Neural progenitor cell (in vitro differentiated cells): ENCODE measurements at regions not wholly inside any gene's neighbourhood (a gene's known extent, or its start where the extent isn't known, plus 50 kb on each side); places are given as distances from the start of the nearest gene placed in this dataset.

Experiments
- DNase-seq: peaks from one replicate; pipeline ENCODE4 v3.0.0-alpha.2; 2016; ENCODE audit warnings: low spot score
- H2AFZ ChIP-seq: fragments of 200-600 bp; sonication (generic); replicated peaks from 2 replicates; pipeline ENCODE4 v1.6.1; 2016; ENCODE audit warnings: antibody characterized with exemption
- H3F3A ChIP-seq: fragments of 200-600 bp; sonication (generic); 2 replicates; pipeline ENCODE4 v1.6.1; 2016; ENCODE audit warnings: antibody characterized with exemption, low read depth
- H3K27ac ChIP-seq: fragments of 200-600 bp; sonication (generic); 2 replicates; pipeline ENCODE4 v1.5.1; 2016; ENCODE audit warnings: mild to moderate bottlenecking
- H3K27me3 ChIP-seq: fragments of 200-600 bp; sonication (generic); 2 replicates; pipeline ENCODE4 v1.6.1; 2016; ENCODE audit warnings: mild to moderate bottlenecking, moderate library complexity
- H3K36me3 ChIP-seq: fragments of 200-600 bp; sonication (generic); 2 replicates; pipeline ENCODE4 v1.5.1; 2016
- H3K4me1 ChIP-seq: fragments of 200-600 bp; sonication (generic); 2 replicates; pipeline ENCODE4 v1.6.1; 2016; ENCODE audit warnings: mixed run types
- H3K4me2 ChIP-seq: fragments of 200-600 bp; sonication (generic); 2 replicates; pipeline ENCODE4 v1.6.1; 2016
- H3K4me3 ChIP-seq: fragments of 200-600 bp; sonication (generic); 2 replicates; pipeline ENCODE4 v1.5.1; 2016
- H3K79me2 ChIP-seq: fragments of 200-600 bp; sonication (generic); 2 replicates; pipeline ENCODE4 v1.6.1; 2016; ENCODE audit warnings: low read depth
- H3K9ac ChIP-seq: fragments of 200-600 bp; sonication (generic); 2 replicates; pipeline ENCODE4 v1.6.1; 2016
- H3K9me3 ChIP-seq: fragments of 200-600 bp; sonication (generic); 2 replicates; pipeline ENCODE4 v1.5.1; 2016; ENCODE audit warnings: low read depth
- H4K20me1 ChIP-seq: fragments of 200-600 bp; sonication (generic); 2 replicates; pipeline ENCODE4 v1.6.1; 2016; ENCODE audit warnings: low read depth
- H3K27ac Mint-ChIP-seq: 3 replicates; pipeline ENCODE4 v1.8.0; 2021; ENCODE audit warnings: mixed read lengths
- H3K27me3 Mint-ChIP-seq: 2 replicates; pipeline ENCODE4 v1.8.0; 2022; ENCODE audit warnings: low read depth, mild to moderate bottlenecking, inconsistent platforms, moderate library complexity, mixed read lengths; ENCODE audit not compliant: insufficient read depth
- H3K36me3 Mint-ChIP-seq: 3 replicates; pipeline ENCODE4 v1.8.0; 2021; ENCODE audit warnings: mixed read lengths
- H3K4me1 Mint-ChIP-seq: 3 replicates; pipeline ENCODE4 v1.8.0; 2021; ENCODE audit warnings: mixed read lengths
- H3K4me3 Mint-ChIP-seq: 3 replicates; pipeline ENCODE4 v1.8.0; 2021; ENCODE audit warnings: mild to moderate bottlenecking, moderate library complexity, mixed read lengths
- H3K9me3 Mint-ChIP-seq: 3 replicates; pipeline ENCODE4 v1.8.0; 2020; ENCODE audit warnings: mixed read lengths
- EZH2 ChIP-seq: fragments of 200-600 bp; sonication (generic); IDR thresholded peaks from 2 replicates; pipeline ENCODE4 v1.6.1; 2017; ENCODE audit warnings: antibody characterized with exemption, mild to moderate bottlenecking, moderate library complexity
- EZH2phosphoT487 ChIP-seq: fragments of 200-600 bp; sonication (generic); IDR thresholded peaks from 2 replicates; pipeline ENCODE4 v1.6.1; 2017; ENCODE audit warnings: antibody characterized with exemption
- TF ChIP-seq, protein P1 (sequence below): fragments of 200-600 bp; sonication (generic); IDR thresholded peaks from 2 replicates; pipeline ENCODE4 v1.5.1; 2017; ENCODE audit warnings: antibody characterized with exemption, mild to moderate bottlenecking

DNA sequence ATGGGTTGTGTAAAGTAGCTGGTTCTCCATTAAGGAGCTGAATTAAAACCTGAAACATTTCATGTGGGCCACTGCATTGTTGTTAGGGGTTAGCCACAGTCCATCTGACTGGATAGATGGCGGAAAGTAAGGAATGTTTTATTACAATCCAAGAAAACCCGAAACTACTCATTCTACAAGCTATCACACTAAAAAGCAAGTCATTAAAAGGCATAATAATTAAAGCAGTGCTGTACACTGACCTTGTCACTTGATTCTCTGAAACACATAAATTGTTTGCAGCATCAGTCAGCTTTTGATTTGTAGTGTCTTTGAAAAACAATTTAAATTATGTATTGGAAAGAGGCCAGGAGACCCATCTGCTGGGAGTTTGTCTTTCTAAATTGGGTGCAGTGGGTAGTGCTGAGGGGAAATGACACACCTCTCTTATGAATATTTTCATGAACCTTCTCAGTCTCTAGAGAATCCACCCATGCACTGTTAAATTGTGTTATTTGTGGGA, 75.7 kb upstream of the ANK2 start:
- Mint-ChIP-seq H3K36me3 (no peaks in the 10 kb centered on the region), H3K4me3 (no peak overlapping the region), H3K4me1 (peaks cover 11% of the 10 kb centered on the region), H3K27ac (no peak overlapping the region), H3K27me3 (peaks cover 4% of the 10 kb centered on the region), H3K9me3 (no peaks in the 10 kb centered on the region)
- no peak overlapping the region for H2AFZ ChIP-seq
- no peaks in the 10 kb centered on the region for H3K36me3 ChIP-seq
- no peak overlapping the region for H3K4me3 ChIP-seq
- no peaks in the 10 kb centered on the region for H3K79me2 ChIP-seq
- H3F3A ChIP-seq, result peaks cover 25% of the 10 kb centered on the region
- TF ChIP-seq, protein P1, sequence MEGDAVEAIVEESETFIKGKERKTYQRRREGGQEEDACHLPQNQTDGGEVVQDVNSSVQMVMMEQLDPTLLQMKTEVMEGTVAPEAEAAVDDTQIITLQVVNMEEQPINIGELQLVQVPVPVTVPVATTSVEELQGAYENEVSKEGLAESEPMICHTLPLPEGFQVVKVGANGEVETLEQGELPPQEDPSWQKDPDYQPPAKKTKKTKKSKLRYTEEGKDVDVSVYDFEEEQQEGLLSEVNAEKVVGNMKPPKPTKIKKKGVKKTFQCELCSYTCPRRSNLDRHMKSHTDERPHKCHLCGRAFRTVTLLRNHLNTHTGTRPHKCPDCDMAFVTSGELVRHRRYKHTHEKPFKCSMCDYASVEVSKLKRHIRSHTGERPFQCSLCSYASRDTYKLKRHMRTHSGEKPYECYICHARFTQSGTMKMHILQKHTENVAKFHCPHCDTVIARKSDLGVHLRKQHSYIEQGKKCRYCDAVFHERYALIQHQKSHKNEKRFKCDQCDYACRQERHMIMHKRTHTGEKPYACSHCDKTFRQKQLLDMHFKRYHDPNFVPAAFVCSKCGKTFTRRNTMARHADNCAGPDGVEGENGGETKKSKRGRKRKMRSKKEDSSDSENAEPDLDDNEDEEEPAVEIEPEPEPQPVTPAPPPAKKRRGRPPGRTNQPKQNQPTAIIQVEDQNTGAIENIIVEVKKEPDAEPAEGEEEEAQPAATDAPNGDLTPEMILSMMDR, result no peak
- no peak for TF ChIP-seq EZH2
- TF ChIP-seq EZH2phosphoT487, result no peak
- no peaks in the 10 kb centered on the region for H3K27me3 ChIP-seq
- no peaks in the 10 kb centered on the region for H3K9me3 ChIP-seq
- no peak overlapping the region for H3K4me2 ChIP-seq
- no peak overlapping the region for H3K27ac ChIP-seq
- peaks cover 18% of the 10 kb centered on the region for H3K4me1 ChIP-seq
- no peak for DNase-seq
- no peak overlapping the region for H3K9ac ChIP-seq
- no peaks in the 10 kb centered on the region for H4K20me1 ChIP-seq

DNA sequence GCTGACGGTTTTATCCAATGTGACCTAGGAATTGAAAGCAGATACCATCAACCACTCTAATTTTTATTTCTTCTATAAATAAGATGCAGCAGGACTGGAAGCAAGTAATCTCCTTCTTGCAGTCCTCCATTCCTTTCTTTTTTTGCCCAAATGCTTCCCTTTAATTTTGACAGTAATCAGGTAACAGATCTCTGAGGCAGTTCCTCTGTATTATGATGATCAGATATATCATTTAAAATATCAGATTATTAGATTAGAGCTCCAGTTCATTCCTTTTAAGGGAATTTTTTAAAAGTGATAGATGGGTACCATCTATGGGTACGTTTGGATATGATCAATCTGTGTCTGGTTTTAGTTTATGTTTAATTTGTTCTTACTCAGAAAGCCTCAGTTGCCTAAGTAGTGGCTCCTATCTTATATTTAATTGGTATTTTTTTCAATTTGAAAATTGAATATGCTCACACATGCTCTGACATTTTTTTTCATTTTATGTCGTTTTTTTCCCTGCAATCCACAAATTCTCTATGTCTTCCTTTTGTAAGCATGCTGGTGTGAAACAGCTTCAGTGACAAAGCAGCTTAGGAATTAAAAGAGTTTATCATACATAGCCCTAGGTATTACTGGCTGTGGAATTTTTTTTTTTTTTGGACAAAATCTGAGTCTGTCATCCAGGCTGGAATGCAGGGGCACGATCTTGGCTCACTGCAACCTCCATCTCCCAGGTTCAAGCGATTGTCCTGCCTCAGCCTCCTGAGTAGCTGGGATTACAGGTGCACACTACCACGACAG, 73.7 kb upstream of the ANK2 start:
- H3K27ac Mint-ChIP-seq, result no peak overlapping the region
- H3K4me1 Mint-ChIP-seq, result peaks cover 10% of the 10 kb centered on the region
- H3K9ac ChIP-seq, result no peak overlapping the region
- no peaks in the 10 kb centered on the region for H3K79me2 ChIP-seq
- H3F3A ChIP-seq, result peaks cover 19% of the 10 kb centered on the region
- H4K20me1 ChIP-seq, result no peaks in the 10 kb centered on the region
- H2AFZ ChIP-seq, result no peak overlapping the region
- peak overlapping the region; percentile 41 for H3K4me2 ChIP-seq
- no peak overlapping the region for H3K4me3 Mint-ChIP-seq
- H3K9me3 Mint-ChIP-seq, result no peaks in the 10 kb centered on the region
- H3K27ac ChIP-seq, result no peak overlapping the region
- H3K36me3 ChIP-seq, result no peaks in the 10 kb centered on the region
- peaks cover 2% of the 10 kb centered on the region for H3K27me3 Mint-ChIP-seq
- H3K4me1 ChIP-seq, result peaks cover 30% of the 10 kb centered on the region
- no peak for TF ChIP-seq EZH2
- TF ChIP-seq, protein P1, result no peak
- no peak for TF ChIP-seq EZH2phosphoT487
- H3K4me3 ChIP-seq, result no peak overlapping the region
- H3K9me3 ChIP-seq, result no peaks in the 10 kb centered on the region
- no peaks in the 10 kb centered on the region for H3K36me3 Mint-ChIP-seq
- H3K27me3 ChIP-seq, result no peaks in the 10 kb centered on the region
- no peak for DNase-seq

DNA sequence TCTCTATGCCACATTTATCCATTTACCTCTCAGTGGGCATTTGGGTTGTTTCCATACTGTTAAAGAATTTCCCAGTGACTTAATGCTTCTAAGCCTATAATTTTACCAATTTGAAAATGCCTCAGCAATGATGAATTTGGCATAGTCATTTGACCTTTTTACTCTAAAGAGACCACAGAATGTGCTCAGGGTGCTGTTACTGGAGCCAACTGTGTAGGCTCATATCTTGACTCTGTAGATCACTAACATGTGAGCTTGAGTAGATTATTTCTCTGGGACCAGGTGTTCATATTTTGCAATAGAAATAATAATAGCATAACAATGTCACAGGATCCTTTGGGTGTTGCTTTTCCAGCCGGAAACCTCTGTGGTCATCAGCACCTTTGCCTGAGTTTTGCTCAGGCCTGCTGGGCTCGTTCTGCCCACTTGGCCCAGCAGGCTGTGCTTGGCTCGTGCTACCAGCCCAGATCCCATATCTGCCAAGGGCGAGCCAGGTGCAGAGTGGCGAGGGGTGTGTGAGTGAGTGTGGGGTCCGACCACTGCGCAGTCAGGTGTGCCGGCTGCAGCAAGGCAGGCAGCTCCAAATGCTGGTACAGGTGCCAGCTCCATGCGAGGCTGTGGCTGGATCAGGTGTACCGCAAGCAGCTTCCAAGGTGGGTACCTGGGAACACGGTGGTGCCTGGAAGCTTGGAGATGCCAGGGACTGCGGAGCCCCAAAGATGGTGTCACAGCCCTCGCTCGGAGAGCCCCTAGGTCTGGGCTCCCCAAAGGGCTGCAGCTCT, 70.6 kb upstream of the ANK2 start:
- H3K27ac ChIP-seq, result peak overlapping the region; percentile 47
- no peaks in the 10 kb centered on the region for H3K36me3 ChIP-seq
- Mint-ChIP-seq H3K27me3 (peaks cover 5% of the 10 kb centered on the region), H3K36me3 (no peaks in the 10 kb centered on the region), H3K27ac (no peak overlapping the region), H3K9me3 (no peaks in the 10 kb centered on the region), H3K4me3 (no peak overlapping the region), H3K4me1 (peaks cover 10% of the 10 kb centered on the region)
- no peaks in the 10 kb centered on the region for H4K20me1 ChIP-seq
- no peak overlapping the region for H3K4me3 ChIP-seq
- H3F3A ChIP-seq, result peaks cover 19% of the 10 kb centered on the region
- H3K27me3 ChIP-seq, result no peaks in the 10 kb centered on the region
- no peaks in the 10 kb centered on the region for H3K79me2 ChIP-seq
- no peak overlapping the region for H3K9ac ChIP-seq
- H3K4me1 ChIP-seq, result peaks cover 39% of the 10 kb centered on the region
- H2AFZ ChIP-seq, result no peak overlapping the region
- no peak for TF ChIP-seq EZH2phosphoT487
- TF ChIP-seq, protein P1, result no peak
- TF ChIP-seq EZH2, result no peak
- no peaks in the 10 kb centered on the region for H3K9me3 ChIP-seq
- no peak overlapping the region for H3K4me2 ChIP-seq
- no peak for DNase-seq
